GM21447 (cell line): ENCODE measurements at regions not wholly inside any gene's neighbourhood (a gene's known extent, or its start where the extent isn't known, plus 50 kb on each side); places are given as distances from the start of the nearest gene placed in this dataset.

Experiments used
- ATAC-seq: cut with Tn5 transposase; IDR thresholded peaks from one replicate; pipeline ENCODE4 v1.9.1; 2021; ENCODE audit not compliant: unreplicated experiment

- no peak for ATAC-seq
Observed at GRCh38 chrX:109842611-109843010, 109.6 kb upstream of the ACSL4 start.

GRCh38 chrX:109843963-109844751 lies 111.1 kb upstream of the ACSL4 start:
- peak; percentile 62 for ATAC-seq

GRCh38 chrX:109844986-109845385 lies 111.9 kb upstream of the ACSL4 start:
- ATAC-seq: no peak

GRCh38 chrX:109845996-109846395 lies 112.9 kb upstream of the ACSL4 start:
- no peak for ATAC-seq

GRCh38 chrX:109847257-109848187 lies 114.5 kb upstream of the ACSL4 start:
- ATAC-seq: no peak

- peak; percentile 82 for ATAC-seq
Observed at GRCh38 chrX:109848461-109849050, 115.5 kb upstream of the ACSL4 start.

GRCh38 chrX:109854096-109854495 lies 121.0 kb upstream of the ACSL4 start:
- ATAC-seq: no peak

GRCh38 chrX:109855501-109855900 lies 122.4 kb upstream of the ACSL4 start:
- ATAC-seq: peak; percentile 63

GRCh38 chrX:109856974-109857373 lies 123.9 kb upstream of the ACSL4 start:
- no peak for ATAC-seq

GRCh38 chrX:109857584-109858228 lies 124.6 kb upstream of the ACSL4 start:
- no peak for ATAC-seq

GRCh38 chrX:109858602-109859341 lies 125.7 kb upstream of the ACSL4 start:
- no peak for ATAC-seq

GRCh38 chrX:109859651-109860050 lies 126.6 kb upstream of the ACSL4 start:
- ATAC-seq: no peak

- ATAC-seq: no peak
Observed at GRCh38 chrX:109862433-109862832, 129.4 kb upstream of the ACSL4 start.

- no peak for ATAC-seq
Observed at GRCh38 chrX:109863811-109864210, 130.8 kb upstream of the ACSL4 start.

GRCh38 chrX:109871121-109871888 lies 131.6 kb upstream of the TMEM164 start:
- ATAC-seq: no peak

- no peak for ATAC-seq
Observed at GRCh38 chrX:109872021-109872732, 130.7 kb upstream of the TMEM164 start.

- ATAC-seq: no peak
Observed at GRCh38 chrX:109873574-109873973, 129.3 kb upstream of the TMEM164 start.

GRCh38 chrX:109873983-109874382 lies 128.9 kb upstream of the TMEM164 start:
- ATAC-seq: no peak

- no peak for ATAC-seq
Observed at GRCh38 chrX:109874548-109874947, 128.4 kb upstream of the TMEM164 start.
